ENCODE measurements at regions not wholly inside any gene's neighbourhood (a gene's known extent, or its start where the extent isn't known, plus 50 kb on each side); places are given as distances from the start of the nearest gene placed in this dataset.
A peak's percentile ranks its signal among the peaks of the same experiment; 100 is the strongest.

DNA sequence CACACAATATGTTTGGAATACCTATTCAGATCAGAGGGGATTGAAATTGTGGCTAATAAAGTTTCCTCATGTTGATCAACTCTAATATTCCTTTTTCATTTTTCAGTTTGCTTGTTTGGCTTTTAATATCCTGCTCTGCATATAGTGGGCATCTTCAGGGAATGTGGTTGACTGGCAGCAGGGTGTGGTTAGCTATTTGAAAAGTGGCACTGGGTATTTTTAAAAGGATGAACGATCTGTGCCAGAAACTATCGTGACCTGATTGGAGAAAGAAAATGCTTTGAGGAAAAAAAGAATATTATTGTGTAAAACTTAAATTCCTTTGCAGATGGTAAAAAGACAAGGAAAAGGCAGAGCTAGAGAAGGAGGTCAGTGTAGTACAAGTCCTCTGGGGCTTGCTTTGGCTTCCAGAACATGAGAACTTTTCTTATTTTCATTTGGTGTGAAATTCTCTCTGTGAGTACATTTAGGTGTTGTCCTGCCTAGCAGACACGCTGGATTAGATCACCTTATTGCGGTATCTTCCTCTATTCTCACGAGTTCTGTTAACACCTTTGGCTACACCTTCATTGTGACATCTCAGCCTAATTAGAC, 329.7 kb upstream of the SNX7 start:
- TF ChIP-seq, protein P1, sequence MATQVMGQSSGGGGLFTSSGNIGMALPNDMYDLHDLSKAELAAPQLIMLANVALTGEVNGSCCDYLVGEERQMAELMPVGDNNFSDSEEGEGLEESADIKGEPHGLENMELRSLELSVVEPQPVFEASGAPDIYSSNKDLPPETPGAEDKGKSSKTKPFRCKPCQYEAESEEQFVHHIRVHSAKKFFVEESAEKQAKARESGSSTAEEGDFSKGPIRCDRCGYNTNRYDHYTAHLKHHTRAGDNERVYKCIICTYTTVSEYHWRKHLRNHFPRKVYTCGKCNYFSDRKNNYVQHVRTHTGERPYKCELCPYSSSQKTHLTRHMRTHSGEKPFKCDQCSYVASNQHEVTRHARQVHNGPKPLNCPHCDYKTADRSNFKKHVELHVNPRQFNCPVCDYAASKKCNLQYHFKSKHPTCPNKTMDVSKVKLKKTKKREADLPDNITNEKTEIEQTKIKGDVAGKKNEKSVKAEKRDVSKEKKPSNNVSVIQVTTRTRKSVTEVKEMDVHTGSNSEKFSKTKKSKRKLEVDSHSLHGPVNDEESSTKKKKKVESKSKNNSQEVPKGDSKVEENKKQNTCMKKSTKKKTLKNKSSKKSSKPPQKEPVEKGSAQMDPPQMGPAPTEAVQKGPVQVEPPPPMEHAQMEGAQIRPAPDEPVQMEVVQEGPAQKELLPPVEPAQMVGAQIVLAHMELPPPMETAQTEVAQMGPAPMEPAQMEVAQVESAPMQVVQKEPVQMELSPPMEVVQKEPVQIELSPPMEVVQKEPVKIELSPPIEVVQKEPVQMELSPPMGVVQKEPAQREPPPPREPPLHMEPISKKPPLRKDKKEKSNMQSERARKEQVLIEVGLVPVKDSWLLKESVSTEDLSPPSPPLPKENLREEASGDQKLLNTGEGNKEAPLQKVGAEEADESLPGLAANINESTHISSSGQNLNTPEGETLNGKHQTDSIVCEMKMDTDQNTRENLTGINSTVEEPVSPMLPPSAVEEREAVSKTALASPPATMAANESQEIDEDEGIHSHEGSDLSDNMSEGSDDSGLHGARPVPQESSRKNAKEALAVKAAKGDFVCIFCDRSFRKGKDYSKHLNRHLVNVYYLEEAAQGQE (IDR thresholded peaks at IDR 0.05; ENCODE audit: insufficient replicate concordance, low read depth) = no peak
- TF ChIP-seq, protein P2, sequence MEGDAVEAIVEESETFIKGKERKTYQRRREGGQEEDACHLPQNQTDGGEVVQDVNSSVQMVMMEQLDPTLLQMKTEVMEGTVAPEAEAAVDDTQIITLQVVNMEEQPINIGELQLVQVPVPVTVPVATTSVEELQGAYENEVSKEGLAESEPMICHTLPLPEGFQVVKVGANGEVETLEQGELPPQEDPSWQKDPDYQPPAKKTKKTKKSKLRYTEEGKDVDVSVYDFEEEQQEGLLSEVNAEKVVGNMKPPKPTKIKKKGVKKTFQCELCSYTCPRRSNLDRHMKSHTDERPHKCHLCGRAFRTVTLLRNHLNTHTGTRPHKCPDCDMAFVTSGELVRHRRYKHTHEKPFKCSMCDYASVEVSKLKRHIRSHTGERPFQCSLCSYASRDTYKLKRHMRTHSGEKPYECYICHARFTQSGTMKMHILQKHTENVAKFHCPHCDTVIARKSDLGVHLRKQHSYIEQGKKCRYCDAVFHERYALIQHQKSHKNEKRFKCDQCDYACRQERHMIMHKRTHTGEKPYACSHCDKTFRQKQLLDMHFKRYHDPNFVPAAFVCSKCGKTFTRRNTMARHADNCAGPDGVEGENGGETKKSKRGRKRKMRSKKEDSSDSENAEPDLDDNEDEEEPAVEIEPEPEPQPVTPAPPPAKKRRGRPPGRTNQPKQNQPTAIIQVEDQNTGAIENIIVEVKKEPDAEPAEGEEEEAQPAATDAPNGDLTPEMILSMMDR (IDR thresholded peaks at IDR 0.05; ENCODE audit: insufficient read depth, low read length) = no peak
- TF ChIP-seq POLR2AphosphoS5 (IDR thresholded peaks at IDR 0.05; ENCODE audit: low read depth) (no peak), GABPA (IDR thresholded peaks at IDR 0.05; ENCODE audit: low read depth) (no peak), SPI1 (IDR thresholded peaks at IDR 0.05; ENCODE audit: borderline replicate concordance, low read depth) (no peak)
- DNase-seq (ENCODE audit: low read depth in 1 of 2, low spot score in 1 of 2) = no peak
- Histone ChIP-seq H3K27me3 (ENCODE audit: insufficient read depth, poor library complexity, severe bottlenecking) (no peaks in the 10 kb centered on the region), H3K4me3 (replicated peaks; ENCODE audit: insufficient read depth, low read length) (no peak overlapping the region), H3K27ac (replicated peaks) (no peak overlapping the region)

DNA sequence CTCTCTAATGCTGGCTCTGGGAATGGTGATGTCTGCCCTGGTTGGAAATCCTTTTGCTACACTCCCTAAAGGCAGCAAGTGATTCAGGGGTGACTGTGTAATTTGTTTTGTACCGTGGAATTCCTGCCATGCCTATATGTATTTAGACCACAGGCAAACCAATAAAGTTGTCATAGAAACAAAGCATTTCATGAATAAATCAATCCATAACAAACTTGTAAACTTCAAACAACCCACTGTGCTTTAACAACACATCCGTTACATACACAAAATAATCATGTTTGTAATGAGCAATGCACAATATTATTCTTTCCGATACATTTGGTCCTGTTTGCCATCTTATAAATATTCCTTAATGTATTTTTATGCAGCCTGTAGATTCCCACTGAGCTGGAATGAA, 330.3 kb upstream of the SNX7 start:
- no peak for DNase-seq (ENCODE audit: low read depth in 1 of 2, low spot score in 1 of 2)
- no peak overlapping the region for H3K27ac ChIP-seq (replicated peaks)
- no peak overlapping the region for H3K4me3 ChIP-seq (replicated peaks; ENCODE audit: insufficient read depth, low read length)
- TF ChIP-seq POLR2AphosphoS5 (IDR thresholded peaks at IDR 0.05; ENCODE audit: low read depth) (no peak), GABPA (IDR thresholded peaks at IDR 0.05; ENCODE audit: low read depth) (no peak), SPI1 (IDR thresholded peaks at IDR 0.05; ENCODE audit: borderline replicate concordance, low read depth) (no peak)
- TF ChIP-seq, protein P1 (IDR thresholded peaks at IDR 0.05; ENCODE audit: insufficient replicate concordance, low read depth) = no peak
- TF ChIP-seq, protein P2 (IDR thresholded peaks at IDR 0.05; ENCODE audit: insufficient read depth, low read length) = no peak
- no peaks in the 10 kb centered on the region for H3K27me3 ChIP-seq (ENCODE audit: insufficient read depth, poor library complexity, severe bottlenecking)

DNA sequence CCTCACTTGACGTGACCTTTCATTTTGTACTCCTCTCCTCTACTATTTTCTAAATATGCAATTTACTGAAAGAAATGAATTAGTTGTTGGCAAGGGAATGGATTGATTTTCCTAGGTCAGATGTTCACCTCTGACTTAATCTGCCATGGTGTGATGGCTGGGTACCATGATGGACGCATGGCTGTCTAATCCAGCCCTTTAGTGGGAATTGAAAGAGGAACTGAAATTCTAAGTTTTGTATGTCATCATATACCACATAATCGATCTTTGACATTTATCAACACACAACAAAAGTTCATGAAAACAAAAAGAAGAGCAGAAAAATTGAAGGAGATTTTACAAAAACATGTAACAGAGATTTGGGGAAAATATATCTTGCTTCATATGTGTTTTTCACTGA, 331.3 kb upstream of the SNX7 start:
- H3K27ac ChIP-seq (replicated peaks) = no peak overlapping the region
- TF ChIP-seq POLR2AphosphoS5 (IDR thresholded peaks at IDR 0.05; ENCODE audit: low read depth) = no peak
- no peak for TF ChIP-seq GABPA (IDR thresholded peaks at IDR 0.05; ENCODE audit: low read depth)
- TF ChIP-seq, protein P1 (IDR thresholded peaks at IDR 0.05; ENCODE audit: insufficient replicate concordance, low read depth) = no peak
- peak; percentile 23; the same call in 1 of the 2 replicates for TF ChIP-seq SPI1 (IDR thresholded peaks at IDR 0.05; ENCODE audit: borderline replicate concordance, low read depth)
- no peak for DNase-seq (ENCODE audit: low read depth in 1 of 2, low spot score in 1 of 2)
- H3K27me3 ChIP-seq (ENCODE audit: insufficient read depth, poor library complexity, severe bottlenecking) = no peaks in the 10 kb centered on the region
- H3K4me3 ChIP-seq (replicated peaks; ENCODE audit: insufficient read depth, low read length) = no peak overlapping the region
